ENCODE measurements at regions not wholly inside any gene's neighbourhood (a gene's known extent, or its start where the extent isn't known, plus 50 kb on each side); places are given as distances from the start of the nearest gene placed in this dataset.
A peak's percentile ranks its signal among the peaks of the same experiment; 100 is the strongest.

DNA sequence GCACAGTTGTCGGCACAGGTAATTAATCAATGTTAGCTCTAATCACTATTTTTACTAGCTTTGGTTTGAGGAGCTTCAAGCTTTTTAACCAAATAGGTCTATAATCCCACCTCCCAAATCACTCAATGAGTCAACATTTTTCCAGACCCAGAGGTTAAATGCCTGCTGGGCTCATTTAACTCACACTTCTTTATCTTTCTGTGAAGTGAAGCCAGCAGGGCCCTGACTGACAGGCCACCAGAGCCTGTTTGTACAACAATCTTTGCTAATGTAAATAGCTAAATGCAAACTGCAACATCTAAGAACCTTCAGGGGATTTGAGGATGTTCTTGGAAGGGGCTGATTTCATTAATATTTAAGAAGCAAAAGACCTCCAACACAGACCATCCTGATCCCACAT is 98.4 kb upstream of the NREP start:
- no peak for DNase-seq (ENCODE audit: low spot score)

DNA sequence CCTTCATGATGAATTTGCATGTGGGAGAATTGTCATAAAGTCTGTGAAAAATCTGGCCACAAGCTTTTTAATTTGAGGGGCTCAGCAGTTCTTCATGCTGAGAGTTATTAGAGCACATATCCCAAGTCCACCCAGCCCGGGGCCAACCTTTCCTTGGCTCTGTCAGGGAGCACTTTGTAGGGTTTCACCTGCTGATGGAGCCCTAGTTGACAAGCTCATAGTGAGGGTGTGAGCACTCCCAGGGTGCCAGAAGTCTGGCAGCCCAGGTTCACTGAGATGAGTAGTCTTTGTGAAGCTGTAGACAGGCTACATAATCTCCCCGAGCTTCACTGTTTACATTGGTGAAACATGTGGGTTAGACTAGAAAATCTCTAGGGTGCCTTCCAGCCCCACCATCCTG is 97.2 kb upstream of the NREP start:
- TF ChIP-seq, protein P1, sequence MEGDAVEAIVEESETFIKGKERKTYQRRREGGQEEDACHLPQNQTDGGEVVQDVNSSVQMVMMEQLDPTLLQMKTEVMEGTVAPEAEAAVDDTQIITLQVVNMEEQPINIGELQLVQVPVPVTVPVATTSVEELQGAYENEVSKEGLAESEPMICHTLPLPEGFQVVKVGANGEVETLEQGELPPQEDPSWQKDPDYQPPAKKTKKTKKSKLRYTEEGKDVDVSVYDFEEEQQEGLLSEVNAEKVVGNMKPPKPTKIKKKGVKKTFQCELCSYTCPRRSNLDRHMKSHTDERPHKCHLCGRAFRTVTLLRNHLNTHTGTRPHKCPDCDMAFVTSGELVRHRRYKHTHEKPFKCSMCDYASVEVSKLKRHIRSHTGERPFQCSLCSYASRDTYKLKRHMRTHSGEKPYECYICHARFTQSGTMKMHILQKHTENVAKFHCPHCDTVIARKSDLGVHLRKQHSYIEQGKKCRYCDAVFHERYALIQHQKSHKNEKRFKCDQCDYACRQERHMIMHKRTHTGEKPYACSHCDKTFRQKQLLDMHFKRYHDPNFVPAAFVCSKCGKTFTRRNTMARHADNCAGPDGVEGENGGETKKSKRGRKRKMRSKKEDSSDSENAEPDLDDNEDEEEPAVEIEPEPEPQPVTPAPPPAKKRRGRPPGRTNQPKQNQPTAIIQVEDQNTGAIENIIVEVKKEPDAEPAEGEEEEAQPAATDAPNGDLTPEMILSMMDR (IDR thresholded peaks at IDR 0.05; ENCODE audit: extremely low read depth, missing control alignments), result no peak
- DNase-seq (ENCODE audit: low spot score), result peak; percentile 3

More for the DNA sequence above, 98.4 kb upstream of the NREP start:
- TF ChIP-seq, protein P1 (IDR thresholded peaks at IDR 0.05; ENCODE audit: extremely low read depth, missing control alignments), result no peak

DNA sequence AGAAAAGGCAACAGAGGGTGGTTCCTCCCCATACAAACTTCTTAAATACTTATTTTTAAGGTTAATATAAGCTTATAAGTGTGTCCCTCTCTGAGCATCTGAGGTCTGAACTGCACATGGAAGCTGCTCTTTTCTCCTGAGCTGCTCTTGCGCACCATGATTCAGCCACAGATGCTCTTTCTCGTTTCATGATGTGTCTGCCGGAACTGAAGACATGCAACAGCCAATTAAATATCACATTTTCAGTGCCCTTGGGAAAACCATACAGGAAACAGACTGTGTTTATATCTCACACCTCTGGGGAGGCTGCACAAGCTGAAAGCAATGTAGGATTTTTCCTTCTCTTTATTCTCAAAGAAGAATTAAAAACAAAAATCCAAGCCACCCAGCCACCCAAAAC is 96.8 kb upstream of the NREP start:
- peak; percentile 29 for DNase-seq (ENCODE audit: low spot score)
- TF ChIP-seq, protein P1 (IDR thresholded peaks at IDR 0.05; ENCODE audit: extremely low read depth, missing control alignments), result no peak

DNA sequence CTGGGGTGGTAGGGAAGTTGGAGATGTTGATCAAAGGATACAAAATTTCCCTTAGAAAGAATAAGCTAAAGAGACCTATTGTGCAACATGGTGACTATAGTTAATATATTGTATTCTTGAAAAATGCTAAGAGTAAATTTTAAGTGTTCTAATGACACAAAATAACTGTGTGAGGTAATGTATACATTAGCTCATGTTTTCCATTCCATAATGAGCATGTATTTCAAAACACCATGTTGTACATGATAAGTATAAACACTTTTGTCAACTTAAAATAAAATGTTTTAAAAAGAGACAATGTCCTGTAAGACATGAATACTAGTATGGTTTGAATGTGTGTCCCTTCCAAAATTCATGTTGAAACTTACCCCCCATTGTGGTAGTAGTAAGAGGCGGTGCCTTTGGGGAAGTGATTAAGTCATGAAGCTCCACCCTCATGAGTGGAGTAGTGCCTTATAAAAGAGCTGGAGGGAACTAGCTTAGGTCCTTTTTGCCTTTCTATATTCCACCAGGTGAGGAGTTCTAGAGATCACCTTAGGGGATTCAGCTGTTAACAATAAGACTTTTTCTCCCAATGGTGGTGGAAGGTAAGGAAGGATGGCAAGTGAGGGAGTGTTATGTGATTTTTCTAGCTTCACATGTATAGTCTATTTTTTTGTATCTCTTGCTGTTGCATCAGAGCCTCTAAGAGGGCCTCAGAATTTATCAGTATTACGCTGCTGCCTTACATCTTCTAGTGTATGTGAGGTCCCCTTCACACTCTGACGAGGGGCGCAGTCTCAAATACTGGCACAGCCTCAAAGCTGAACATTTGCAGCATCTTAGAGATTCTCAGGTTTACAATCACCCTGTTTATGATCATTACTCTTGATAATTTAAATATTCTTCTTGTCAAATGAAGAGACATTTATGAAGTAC is 94.9 kb upstream of the NREP start:
- TF ChIP-seq, protein P1 (IDR thresholded peaks at IDR 0.05; ENCODE audit: extremely low read depth, missing control alignments), result no peak
- DNase-seq (ENCODE audit: low spot score), result no peak

DNA sequence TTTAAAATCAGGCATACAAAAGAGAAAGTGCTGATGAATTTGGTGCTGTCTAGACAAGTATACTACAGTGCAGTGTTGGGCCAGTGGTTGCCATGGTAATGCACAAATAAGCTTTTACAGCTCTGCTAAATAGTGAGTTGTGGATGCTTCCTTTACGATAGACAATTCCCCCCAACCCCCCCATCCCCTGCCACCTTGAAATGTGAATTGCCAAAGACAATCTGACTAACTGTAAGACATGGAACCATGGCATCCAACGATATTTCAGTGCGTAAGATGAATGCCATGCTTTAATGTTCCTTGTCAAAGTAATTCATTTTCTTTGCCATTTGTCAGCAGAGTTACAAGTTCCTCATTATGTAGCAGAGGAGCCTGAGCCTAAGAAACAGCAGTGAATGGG is 91.5 kb upstream of the NREP start:
- no peak for DNase-seq (ENCODE audit: low spot score)
- TF ChIP-seq, protein P1 (IDR thresholded peaks at IDR 0.05; ENCODE audit: extremely low read depth, missing control alignments), result no peak

DNA sequence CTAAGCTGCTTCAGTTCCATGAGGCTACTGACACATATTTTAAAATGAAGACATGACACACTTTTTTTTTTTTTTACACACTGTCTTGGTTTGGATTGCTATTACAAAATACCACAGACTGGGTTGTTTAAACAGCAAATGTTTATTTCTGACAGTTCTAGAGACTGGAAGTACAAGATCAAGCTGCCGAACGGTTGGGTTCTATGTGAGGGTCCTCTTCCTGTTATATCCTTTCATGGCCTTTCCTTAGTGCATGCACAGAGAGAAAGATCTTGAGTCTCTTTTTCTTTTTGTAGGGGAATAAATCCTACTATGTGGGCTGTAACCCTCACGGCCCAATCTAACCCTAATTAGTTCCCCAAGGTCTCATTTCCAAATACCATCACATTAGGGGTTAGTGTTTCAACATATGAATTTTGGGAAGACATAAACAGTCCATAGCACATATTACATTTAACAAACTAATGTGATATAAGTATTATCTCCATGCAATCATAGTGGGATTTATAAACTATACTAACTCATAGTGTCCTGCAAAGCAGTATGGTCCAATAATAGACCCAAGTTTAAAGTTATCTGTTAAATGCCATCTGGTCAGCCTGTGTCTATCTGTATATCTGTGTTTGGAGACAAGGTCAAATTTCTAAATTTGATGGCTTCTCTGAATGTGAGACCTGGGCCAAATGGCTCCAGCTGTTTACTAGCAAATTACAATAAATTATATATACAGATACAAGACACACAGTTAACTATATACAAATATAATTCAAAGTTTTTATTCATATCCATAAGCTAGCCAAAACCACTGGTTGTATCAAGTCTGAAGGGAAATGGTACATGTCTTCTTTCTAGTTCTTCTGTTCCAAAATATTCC is 90.3 kb upstream of the NREP start:
- TF ChIP-seq, protein P1 (IDR thresholded peaks at IDR 0.05; ENCODE audit: extremely low read depth, missing control alignments), result no peak
- DNase-seq (ENCODE audit: low spot score), result no peak
